NCI-H2029 treated with DMSO at 0.1 percent for 48 hours (cell line): ENCODE measurements at regions not wholly inside any gene's neighbourhood (a gene's known extent, or its start where the extent isn't known, plus 50 kb on each side); places are given as distances from the start of the nearest gene placed in this dataset.
A peak's percentile ranks its signal among the peaks of the same experiment; 100 is the strongest.

Source experiments
- DNase-seq: peaks from one replicate; lab custom pipeline; 2025; lab: John Stamatoyannopoulos, UW

GRCh38 chr3:126266850-126267168 is 86.4 kb upstream of the ALDH1L1 start:
- no peak for DNase-seq

- no peak for DNase-seq
Measured at GRCh38 chr3:126266291-126266840, 86.0 kb upstream of the ALDH1L1 start.

- no peak for DNase-seq
Measured at GRCh38 chr3:126264952-126265351, 84.6 kb upstream of the ALDH1L1 start.

DNA sequence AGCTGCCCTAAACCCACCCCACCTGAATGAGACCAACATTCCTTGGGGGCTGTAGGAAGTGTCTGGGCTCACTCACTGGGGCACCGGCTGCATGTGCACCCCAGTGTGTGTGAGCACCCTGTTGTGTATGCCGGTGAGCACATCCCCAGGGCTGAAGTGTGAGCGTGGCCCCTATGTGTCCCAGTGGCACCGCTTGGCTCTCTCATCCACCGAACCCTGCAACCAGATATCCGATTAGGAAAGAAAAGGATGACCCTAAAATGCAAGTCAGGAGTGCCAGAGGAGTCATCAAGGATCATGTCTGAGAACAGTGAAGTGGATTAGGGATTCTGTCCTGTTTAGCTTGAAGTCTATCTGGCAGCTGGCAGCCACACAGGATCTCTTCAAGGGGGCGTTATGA is 84.0 kb upstream of the ALDH1L1 start:
- DNase-seq = no peak

DNA sequence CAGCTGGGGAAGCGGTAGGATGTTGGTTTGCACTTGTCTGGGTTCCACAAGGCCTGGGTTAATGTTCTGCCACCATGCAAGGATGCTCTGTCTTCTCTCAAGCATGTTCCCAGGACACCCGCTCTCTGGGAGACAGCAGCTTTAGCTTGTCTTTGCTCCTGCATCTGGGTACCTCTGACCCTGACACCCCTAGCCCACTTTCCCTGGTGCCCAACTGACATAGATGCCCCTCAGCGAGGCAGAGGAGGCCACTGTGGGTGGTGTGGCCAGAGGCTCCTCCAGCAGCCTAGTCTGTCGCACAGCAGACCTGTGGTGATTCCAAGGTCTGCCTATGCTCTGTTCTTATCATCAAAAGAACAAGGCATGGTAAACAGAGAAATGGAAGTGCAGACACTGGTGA is 83.6 kb upstream of the ALDH1L1 start:
- DNase-seq = no peak

DNA sequence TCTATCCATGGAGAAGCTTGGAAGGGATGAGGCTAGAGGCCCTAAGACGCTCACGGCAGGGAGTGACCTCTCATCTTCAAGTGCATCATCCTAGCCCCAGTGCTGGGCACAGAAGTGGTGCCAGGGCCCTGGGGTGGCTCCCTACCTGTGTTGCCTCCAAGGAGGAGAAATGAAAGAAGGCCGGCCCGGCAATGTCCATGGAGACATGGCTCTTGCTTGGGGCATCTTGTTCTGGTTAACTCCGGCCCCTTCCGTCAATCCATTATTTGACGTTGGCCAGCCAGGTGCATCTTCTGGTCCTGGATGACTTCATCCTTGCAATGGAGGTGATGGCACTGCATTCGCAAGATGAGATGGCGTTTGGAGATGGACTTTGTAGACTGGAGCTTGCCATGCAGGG is 83.2 kb upstream of the ALDH1L1 start:
- no peak for DNase-seq

- no peak for DNase-seq
Measured at GRCh38 chr3:126262227-126262626, 81.8 kb upstream of the ALDH1L1 start.

- no peak for DNase-seq
Measured at GRCh38 chr3:126261037-126261436, 80.7 kb upstream of the ALDH1L1 start.

GRCh38 chr3:126259411-126260391 is 79.3 kb upstream of the ALDH1L1 start:
- DNase-seq = no peak

DNA sequence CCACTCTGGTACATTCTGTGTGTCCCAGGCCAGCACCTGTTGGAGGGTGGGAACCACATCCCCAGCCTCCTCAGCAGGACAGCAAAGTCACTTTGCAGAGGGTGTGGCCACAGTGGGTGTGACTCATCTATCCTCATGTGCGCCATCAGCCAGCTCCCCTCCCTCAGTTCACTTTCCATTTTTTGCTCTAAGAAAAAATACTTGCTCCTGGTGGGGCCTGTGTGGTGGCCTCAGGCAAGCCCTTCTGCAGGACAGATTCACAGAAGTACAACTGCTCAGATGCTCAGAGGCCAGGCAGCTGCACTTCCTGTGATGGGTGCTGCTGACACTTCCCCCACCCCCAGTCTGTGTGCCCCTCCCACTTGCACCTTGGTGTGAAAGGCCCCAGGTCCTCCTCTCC is 78.3 kb upstream of the ALDH1L1 start:
- no peak for DNase-seq

DNA sequence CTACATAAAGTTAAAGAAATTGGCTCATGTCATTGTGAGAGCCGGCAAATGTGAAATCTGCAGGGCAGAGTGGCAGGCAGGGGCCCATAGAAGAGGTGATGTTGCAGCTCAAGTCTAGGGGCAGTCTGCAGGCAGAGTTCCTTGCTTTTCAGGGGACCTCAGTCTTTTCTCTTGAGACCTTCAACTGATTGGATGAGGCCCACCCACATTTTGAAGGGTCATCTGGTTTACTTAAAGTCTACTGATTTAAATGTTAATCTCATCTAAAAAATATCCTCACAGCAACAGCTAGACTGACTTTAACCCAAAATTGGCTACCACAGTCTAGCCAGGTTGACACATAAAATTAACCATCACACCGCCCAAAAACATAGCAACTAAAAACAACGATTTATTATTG is 77.6 kb upstream of the ALDH1L1 start:
- no peak for DNase-seq

DNA sequence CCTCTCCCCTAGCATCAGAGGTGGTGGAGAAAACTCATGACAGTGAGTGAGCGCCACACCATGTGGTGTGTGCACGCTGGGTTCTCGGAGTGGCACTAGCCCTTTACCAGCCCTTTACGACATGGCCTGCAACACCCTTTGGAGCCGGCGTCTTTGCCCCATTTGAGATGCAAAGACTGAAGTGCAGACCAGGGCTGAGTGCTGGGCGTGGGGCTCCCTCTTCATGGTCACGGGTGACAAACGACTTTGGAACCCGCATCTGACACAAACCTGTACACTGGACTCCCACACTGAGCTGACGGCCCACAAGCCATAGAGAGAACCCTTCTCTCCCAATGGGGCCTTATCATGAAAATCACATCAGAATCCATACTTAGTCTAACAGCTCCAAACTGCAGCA is 76.8 kb upstream of the ALDH1L1 start:
- DNase-seq = no peak

- DNase-seq = no peak
Measured at GRCh38 chr3:126256251-126256650, 75.9 kb upstream of the ALDH1L1 start.

DNA sequence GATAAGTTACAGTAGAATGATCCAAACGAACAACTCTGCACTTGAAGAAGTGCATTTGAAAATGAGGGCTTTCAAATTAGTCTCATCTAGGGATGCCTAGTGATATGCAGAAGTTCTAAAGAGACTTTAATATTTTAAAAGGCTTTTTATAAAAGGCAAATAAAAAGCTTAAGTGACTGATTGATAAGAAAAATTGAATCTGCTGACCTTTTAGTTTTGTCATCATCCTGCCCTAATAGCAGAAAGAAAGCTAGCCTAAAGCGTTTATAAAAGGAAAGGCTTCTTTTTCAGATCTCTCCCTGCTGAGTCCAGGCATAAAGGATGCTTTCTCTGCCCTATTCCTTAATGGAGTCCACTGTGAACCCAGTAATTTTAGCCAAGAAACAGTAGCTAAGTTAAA is 72.7 kb upstream of the ALDH1L1 start:
- no peak for DNase-seq

GRCh38 chr3:126252373-126252772 is 72.0 kb upstream of the ALDH1L1 start:
- DNase-seq = no peak

GRCh38 chr3:126245811-126246727 is 65.7 kb upstream of the ALDH1L1 start:
- peak; percentile 8 for DNase-seq
